GM21786 (cell line): ENCODE measurements at regions not wholly inside any gene's neighbourhood (a gene's known extent, or its start where the extent isn't known, plus 50 kb on each side); places are given as distances from the start of the nearest gene placed in this dataset.
"Not testable (repeated sequence)": the region's sequence is repeated elsewhere in the genome, so short reads cannot be mapped to it uniquely, and the experiment has no call there.

Source experiments
- ATAC-seq: cut with Tn5 transposase; IDR thresholded peaks from one replicate; pipeline ENCODE4 v1.9.1; 2021; ENCODE audit not compliant: unreplicated experiment

GRCh38 chr12:14032191-14032590 lies 50.8 kb upstream of the GRIN2B start:
- not testable (repeated sequence) for ATAC-seq

DNA sequence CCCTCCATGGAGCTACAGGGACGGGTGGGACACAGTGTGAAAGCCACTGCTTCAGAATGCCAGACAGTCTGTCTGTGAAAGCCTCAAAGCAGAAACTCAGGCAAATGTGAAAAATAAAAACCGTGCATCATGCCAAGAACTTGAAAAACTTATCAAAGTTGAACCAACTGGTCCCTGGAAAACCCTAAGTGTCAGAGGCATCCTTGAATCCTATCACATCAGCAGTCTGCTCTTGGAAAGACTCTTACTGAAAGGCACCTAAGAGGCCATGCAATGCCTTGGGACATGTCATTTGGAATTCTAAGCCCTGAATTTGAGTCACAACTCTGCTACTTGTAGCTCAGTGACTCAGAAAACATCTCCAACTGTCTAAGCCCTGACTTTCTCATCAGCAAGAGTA lies 62.4 kb upstream of the GRIN2B start:
- ATAC-seq = no peak

- ATAC-seq = no peak
Observed at GRCh38 chr12:14048941-14049545, 67.6 kb upstream of the GRIN2B start.

- no peak for ATAC-seq
Observed at GRCh38 chr12:14057895-14058294, 76.5 kb upstream of the GRIN2B start.

DNA sequence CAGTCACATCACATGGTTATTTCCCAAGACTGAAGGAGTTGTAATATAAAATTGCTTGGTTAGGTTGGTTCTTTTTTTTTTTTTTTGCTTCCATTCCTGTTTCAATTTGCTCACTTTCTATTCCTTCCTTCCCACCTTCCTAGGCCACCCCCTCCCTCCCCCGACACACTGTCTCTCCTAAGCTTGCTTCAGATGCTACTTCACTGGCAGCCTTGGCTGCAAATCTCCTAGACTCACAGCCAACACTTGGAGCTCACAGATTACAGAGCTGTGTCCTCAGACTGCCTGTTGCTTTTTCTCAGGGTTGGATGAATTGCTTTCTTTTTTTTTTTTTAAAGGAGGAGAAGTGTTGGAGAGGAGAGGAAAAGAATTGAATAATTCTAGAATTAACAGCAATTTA lies 77.3 kb upstream of the GRIN2B start:
- ATAC-seq = no peak

DNA sequence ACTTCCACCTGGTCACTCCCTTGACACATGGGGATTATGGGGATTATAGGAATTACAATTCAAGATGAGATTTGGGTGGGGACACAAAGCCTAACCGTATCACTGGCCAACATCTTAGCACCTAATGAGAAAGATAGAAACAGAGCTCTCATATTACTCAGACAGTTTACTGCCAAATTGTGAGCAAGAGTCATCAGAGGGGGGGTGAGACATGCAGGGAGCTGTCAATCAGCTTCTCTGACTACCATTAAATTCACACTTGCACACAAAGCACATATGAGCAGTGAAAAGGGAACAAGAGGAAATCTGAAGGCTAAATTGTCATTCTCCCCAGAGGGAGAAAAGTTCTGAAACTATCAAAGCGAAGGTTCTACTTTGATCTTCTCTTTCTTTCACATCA lies 78.1 kb upstream of the GRIN2B start:
- no peak for ATAC-seq

DNA sequence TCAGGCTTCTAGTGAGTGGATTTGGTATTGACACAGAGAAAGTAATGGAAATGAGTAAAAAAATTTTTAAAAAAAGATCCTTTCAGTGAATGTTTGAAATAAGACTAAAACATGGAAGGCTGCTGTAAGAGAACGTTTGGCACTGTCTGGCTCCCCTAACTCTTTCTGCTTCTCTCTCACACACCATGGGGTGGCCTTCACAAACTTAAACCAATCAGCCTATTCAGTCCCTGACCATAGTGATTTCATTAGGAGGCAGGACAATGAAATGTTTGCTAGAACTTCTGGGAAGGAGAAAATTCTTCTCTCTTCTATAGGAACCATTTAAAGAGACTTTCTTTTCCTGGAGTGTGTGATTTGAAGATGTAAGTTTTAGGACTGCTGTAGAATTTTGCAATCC lies 84.2 kb upstream of the GRIN2B start:
- no peak for ATAC-seq

DNA sequence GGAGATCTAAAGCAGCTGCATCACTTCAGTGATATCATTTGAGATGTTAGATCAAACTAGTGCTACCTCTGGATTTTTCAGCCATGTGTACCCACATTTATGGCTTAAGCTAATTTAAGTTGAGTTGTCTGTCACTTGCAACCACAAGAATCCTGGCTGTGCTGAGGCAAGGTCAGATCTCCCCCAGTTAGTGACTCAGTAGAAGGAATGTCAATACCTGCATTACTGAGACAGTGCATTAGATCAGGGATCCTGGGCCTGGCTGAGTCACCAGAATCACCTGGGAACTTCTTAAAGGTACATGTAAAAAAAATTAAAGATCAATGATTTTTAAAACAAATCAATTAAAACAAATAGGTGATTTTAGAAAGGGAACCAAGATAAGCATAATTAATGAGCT lies 84.6 kb upstream of the GRIN2B start:
- ATAC-seq = no peak

DNA sequence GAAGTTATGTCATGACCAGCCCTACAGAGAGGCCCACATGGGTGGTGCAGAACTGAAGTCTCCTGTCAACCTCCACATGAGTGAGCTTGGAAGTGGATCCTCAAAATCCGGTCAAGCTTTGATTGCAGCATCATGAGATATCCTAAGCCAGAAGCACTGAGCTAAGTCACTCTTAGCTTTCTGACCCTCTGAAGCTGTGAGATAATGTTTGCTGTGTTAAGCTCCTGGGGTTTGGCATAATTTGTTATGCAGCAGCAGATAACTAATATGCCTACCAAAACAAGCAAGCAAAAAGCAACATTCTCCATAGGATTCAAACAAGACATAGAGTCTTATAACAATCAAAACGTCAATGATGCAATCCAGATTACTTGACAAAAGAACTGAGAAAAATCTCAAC lies 87.6 kb upstream of the GRIN2B start:
- no peak for ATAC-seq

DNA sequence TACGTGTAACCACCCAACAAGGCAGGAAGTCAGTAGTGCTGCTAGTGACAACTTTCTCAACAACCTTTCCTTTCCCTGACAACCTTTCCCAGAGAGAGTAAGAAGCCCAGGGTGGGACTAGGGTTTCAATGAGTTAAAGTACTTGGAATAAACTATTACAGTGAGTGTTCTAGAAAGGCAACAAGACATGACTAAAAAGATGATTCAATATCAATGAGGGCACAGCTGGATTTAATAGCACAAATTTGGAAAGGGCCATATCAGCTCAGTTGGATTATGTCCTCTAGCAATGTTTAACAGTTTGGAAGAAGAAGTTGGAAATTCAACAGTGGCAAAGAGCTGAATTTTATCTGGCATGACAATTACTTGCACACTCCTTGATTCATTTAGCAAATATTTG lies 90.4 kb upstream of the GRIN2B start:
- no peak for ATAC-seq

GRCh38 chr12:14072987-14073386 lies 91.6 kb upstream of the GRIN2B start:
- no peak for ATAC-seq

DNA sequence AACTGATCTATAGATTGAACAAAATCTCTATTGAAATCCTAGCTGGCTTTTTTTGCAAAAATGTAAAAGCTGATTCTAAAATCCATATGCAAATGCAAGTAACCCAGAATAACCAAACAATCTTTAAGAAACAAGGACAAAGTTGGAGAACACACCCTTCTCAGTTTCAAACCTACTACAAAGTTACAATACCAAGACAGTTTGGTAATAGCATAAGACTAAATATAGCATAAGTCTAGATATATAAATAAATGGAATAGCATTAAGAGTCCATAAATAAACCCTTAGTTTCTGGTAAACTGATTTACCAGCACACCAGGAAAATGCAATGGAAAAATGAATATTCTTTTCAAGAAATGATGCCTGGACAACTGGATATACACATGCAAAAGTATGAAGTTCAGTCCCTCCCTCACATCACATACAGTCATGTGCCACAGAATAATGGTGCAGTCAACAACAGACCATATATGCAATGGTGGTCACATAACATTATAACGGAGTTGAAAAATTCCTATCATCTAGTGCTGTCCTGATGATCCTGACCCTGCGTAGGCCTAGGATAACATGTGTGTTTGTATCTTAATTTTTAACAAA lies 94.5 kb upstream of the GRIN2B start:
- no peak for ATAC-seq

DNA sequence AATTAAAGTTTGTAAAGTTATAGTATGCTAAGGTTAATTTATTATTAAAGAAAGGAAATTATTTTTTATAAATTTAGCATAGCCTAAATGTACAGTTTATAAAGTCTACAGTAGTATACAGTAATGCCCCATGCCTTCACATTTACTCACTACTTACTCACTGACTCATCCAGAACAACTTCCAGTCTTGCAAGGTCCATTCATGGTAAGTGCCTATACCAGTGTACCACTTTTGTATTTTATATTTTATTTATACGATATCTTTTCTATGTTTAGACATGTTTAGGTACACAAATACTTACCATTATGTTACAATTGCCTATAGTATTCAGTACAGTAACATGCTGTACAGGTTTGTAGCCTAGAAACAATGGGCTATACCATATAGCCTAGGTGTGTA lies 95.1 kb upstream of the GRIN2B start:
- ATAC-seq = no peak

GRCh38 chr12:14086838-14087237 lies 105.4 kb upstream of the GRIN2B start:
- ATAC-seq = no peak

- ATAC-seq = no peak
Observed at GRCh38 chr12:14099994-14100393, 118.6 kb upstream of the GRIN2B start.

- ATAC-seq = not testable (repeated sequence)
Observed at GRCh38 chr12:14101556-14101955, 120.2 kb upstream of the GRIN2B start.

- peak; percentile 99 for ATAC-seq
Observed at GRCh38 chr12:14111230-14111865, 129.9 kb upstream of the GRIN2B start.

DNA sequence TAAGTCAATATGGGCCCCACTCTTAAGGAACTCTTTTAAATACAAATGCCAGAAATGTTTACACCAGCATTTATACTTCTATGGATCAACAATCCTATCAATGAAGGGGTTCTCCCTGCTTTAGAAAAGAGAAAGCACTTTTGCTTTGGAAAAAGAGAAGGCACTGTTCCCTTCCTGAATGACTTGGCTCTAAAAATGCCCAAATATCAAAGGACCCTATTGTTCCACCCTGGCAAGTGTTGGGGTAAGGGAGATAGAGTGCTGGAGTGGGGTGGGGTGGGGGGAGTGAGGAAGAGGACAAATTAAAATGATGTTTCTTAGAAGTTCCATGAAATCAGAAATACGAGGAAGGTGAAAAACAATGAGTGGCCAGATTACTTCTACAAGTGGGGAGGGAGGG lies 131.6 kb upstream of the GRIN2B start:
- ATAC-seq = no peak

DNA sequence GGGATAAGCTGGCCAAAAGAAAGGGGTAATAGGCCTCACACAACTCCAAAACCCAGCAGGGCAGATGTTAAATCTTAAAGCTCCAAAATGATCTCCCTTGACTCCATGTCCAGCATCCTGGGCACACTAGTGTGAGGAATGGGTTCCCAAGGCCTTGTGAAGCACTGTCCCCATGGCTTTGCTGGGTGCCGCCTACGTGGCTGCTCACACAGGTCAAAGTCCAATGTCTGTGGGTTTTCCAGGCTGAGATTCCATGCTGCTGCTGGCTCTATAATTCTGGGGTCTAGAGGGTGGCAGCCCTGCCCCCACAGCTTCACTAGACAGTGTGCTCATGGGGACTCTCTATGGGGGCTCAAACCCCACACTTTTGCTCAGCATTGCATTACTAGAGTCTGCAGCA lies 145.3 kb upstream of the GRIN2B start:
- no peak for ATAC-seq

DNA sequence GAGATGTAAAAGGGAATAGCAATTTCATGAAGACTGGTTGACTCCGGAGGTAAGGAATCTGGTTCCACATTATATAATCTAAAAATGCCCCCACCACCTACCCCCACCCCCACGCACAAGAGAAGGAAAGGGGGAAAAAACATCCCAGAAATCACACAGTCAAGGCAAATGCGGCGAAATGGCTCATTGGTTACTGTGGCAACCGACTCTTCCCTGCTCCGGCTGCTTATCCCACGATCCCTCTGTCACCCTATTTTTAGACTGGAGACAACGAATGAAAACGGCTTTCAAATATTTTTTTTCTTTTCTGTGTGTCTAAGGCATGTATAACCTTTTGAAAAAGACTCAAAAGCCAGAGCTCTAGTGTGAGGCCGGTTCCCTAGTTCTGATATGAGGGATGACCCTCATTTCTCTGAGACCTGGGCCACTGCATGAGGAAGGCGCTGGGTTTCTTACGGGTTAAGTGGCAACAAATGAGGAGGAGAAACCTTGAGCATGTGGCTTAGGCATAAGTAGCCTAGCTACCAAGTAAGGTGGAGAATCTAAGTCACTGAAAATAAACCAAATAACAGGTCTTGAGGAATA lies 148.3 kb upstream of the GRIN2B start:
- ATAC-seq = no peak

DNA sequence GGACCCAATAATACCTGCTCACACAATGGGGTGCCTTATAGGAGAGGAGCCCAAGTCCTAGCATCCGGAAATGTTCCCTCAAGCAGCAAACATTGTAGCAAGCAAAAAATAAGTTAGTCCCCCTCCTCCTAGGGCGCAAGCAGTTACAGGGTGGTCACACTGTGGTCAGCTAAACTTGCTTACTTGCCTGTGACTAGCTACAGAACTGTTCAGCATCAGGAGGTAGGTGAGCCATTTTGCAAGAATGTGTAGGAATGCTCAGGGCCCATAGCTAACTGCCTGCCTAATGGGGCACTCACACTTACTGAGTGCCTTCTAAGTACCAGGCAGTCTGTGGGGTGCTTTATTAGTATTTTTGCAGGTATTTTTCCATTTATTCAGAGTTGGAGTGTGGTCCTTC lies 154.6 kb upstream of the GRIN2B start:
- no peak for ATAC-seq

DNA sequence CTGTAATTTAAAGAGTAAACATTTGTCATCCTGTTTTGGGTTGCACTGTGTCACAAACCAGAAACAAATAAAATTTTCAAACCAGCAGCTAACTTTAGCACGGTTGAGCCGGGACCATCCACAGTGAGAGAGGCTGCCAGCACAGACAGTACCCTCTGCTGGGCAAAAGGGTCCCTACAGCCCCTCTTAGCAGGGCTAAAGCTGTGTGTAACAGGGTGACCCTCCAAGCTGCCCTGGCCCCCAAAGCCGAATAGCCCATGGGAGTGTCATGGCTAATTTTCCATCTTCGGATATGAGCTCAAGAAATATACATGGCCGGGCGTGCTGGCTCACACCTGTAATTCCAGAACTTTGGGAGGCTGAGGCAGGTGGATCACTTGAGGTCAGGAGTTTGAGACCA lies 157.1 kb upstream of the GRIN2B start:
- no peak for ATAC-seq
